GM23248 (cell line): ENCODE measurements at regions not wholly inside any gene's neighbourhood (a gene's known extent, or its start where the extent isn't known, plus 50 kb on each side); places are given as distances from the start of the nearest gene placed in this dataset.

Experiments used
- DNase-seq: peaks from one replicate; pipeline ENCODE4 v3.0.0-alpha.2; 2015
- H2AFZ ChIP-seq: fragments of 200-600 bp; sonication (generic); 2 replicates; pipeline ENCODE4 v1.6.1; 2016; ENCODE audit warnings: antibody characterized with exemption
- H3F3A ChIP-seq: fragments of 200-600 bp; sonication (generic); 2 replicates; pipeline ENCODE4 v1.6.1; 2016; ENCODE audit warnings: mild to moderate bottlenecking, antibody characterized with exemption, mixed run types; ENCODE audit not compliant: insufficient read depth
- H3K27ac ChIP-seq: fragments of 200-600 bp; sonication (generic); 2 replicates; pipeline ENCODE4 v1.5.1; 2016; ENCODE audit warnings: mild to moderate bottlenecking
- H3K27me3 ChIP-seq: fragments of 200-600 bp; sonication (generic); replicated peaks from 2 replicates; pipeline ENCODE4 v1.6.1; 2016; ENCODE audit warnings: mild to moderate bottlenecking; ENCODE audit not compliant: insufficient read depth
- H3K36me3 ChIP-seq: fragments of 200-600 bp; sonication (generic); 2 replicates; pipeline ENCODE4 v1.6.1; 2016; ENCODE audit warnings: low read depth, mild to moderate bottlenecking
- H3K4me1 ChIP-seq: fragments of 200-600 bp; sonication (generic); 2 replicates; pipeline ENCODE4 v1.6.1; 2016; ENCODE audit warnings: mild to moderate bottlenecking; ENCODE audit not compliant: insufficient read depth
- H3K4me2 ChIP-seq: fragments of 200-600 bp; sonication (generic); one replicate; pipeline ENCODE4 v1.6.1; 2016; ENCODE audit warnings: mild to moderate bottlenecking; ENCODE audit not compliant: unreplicated experiment
- H3K4me3 ChIP-seq: fragments of 200-600 bp; sonication (generic); 2 replicates; pipeline ENCODE4 v1.5.1; 2016; ENCODE audit warnings: mild to moderate bottlenecking
- H3K79me2 ChIP-seq: fragments of 200-600 bp; sonication (generic); 2 replicates; pipeline ENCODE4 v1.6.1; 2016; ENCODE audit warnings: mild to moderate bottlenecking; ENCODE audit not compliant: insufficient read depth
- H3K9ac ChIP-seq: fragments of 200-600 bp; sonication (generic); 2 replicates; pipeline ENCODE4 v1.6.1; 2016; ENCODE audit warnings: mild to moderate bottlenecking
- H3K9me2 ChIP-seq: fragments of 200-600 bp; sonication (generic); 2 replicates; pipeline ENCODE4 v1.6.1; 2016; ENCODE audit warnings: mixed run types, mild to moderate bottlenecking, moderate library complexity; ENCODE audit not compliant: insufficient read depth
- H3K9me3 ChIP-seq: fragments of 200-600 bp; sonication (generic); one replicate; pipeline ENCODE4 v1.6.1; 2017; ENCODE audit warnings: low read depth
- H4K20me1 ChIP-seq: fragments of 200-600 bp; sonication (generic); 2 replicates; pipeline ENCODE4 v1.6.0; 2016; ENCODE audit not compliant: insufficient read depth
- EZH2 ChIP-seq: fragments of 200-600 bp; sonication (generic); IDR thresholded peaks from 2 replicates; pipeline ENCODE4 v1.6.1; 2018; ENCODE audit warnings: antibody characterized with exemption, mild to moderate bottlenecking; ENCODE audit not compliant: insufficient read depth, poor library complexity, severe bottlenecking
- EZH2phosphoT487 ChIP-seq: fragments of 200-600 bp; sonication (generic); IDR thresholded peaks from 2 replicates; pipeline ENCODE4 v1.6.1; 2018; ENCODE audit warnings: antibody characterized with exemption, moderate library complexity, mild to moderate bottlenecking, low read depth; ENCODE audit not compliant: insufficient read depth
- WGBS, 2 experiments: methylation state at CpG; one replicate each; pipeline ENCODE4 v1.1.6; 2015 to 2017; ENCODE audit warnings: low lambda C conversion rate in 2 of 2, low coverage in 1 of 2; ENCODE audit errors: missing lambda C conversion rate in 2 of 2; 5-methylcytosine and 5-hydroxymethylcytosine counted together
- in situ Hi-C: fragments of 300-500 bp; cut with MboI; formaldehyde crosslinking; loops from 2 replicates; pipeline ENCODE4 v1.15.0; 2020

GRCh38 chr4:63379750-63380522, 1029.3 kb downstream of the TECRL start:
- DNase-seq: no peak
- no peak overlapping the region for H3K4me2 ChIP-seq
- H3F3A ChIP-seq: no peaks in the 10 kb centered on the region
- in situ Hi-C loops: no loop called here
- no peaks in the 10 kb centered on the region for H3K27me3 ChIP-seq
- no peaks in the 10 kb centered on the region for H3K9me2 ChIP-seq
- H2AFZ ChIP-seq: no peak overlapping the region
- no peaks in the 10 kb centered on the region for H3K4me1 ChIP-seq
- no peaks in the 10 kb centered on the region for H3K36me3 ChIP-seq
- TF ChIP-seq EZH2phosphoT487: no peak
- no peak for TF ChIP-seq EZH2
- H3K4me3 ChIP-seq: no peak overlapping the region
- no peaks in the 10 kb centered on the region for H3K79me2 ChIP-seq
- H3K27ac ChIP-seq: no peak overlapping the region
- no peaks in the 10 kb centered on the region for H4K20me1 ChIP-seq
- H3K9ac ChIP-seq: no peak overlapping the region
- H3K9me3 ChIP-seq: peaks cover 5% of the 10 kb centered on the region
- WGBS, 2 experiments: 25 to 29% methylated on average over 8 of the region's 8 CpGs

GRCh38 chr4:63371001-63371400, 1038.2 kb downstream of the TECRL start:
- H3F3A ChIP-seq: no peaks in the 10 kb centered on the region
- in situ Hi-C loops: no loop called here

GRCh38 chr4:63361628-63362027, 1047.6 kb downstream of the TECRL start:
- in situ Hi-C loops: no loop called here
- Histone ChIP-seq H3F3A (no peaks in the 10 kb centered on the region), H2AFZ (no peak overlapping the region), H3K9ac (no peak overlapping the region), H3K4me1 (no peaks in the 10 kb centered on the region), H3K79me2 (no peaks in the 10 kb centered on the region), H3K27me3 (no peaks in the 10 kb centered on the region), H4K20me1 (no peaks in the 10 kb centered on the region), H3K9me2 (no peaks in the 10 kb centered on the region), H3K9me3 (no peaks in the 10 kb centered on the region), H3K36me3 (no peaks in the 10 kb centered on the region), H3K4me2 (no peak overlapping the region), H3K4me3 (no peak overlapping the region), H3K27ac (no peak overlapping the region)
- WGBS, 2 experiments: 18 to 22% methylated on average over 2 of the region's 2 CpGs
- DNase-seq: no peak
- TF ChIP-seq EZH2 (no peak), EZH2phosphoT487 (no peak)

More at GRCh38 chr4:63371001-63371400, 1038.2 kb downstream of the TECRL start:
- Histone ChIP-seq H3K4me2 (no peak overlapping the region), H3K4me1 (no peaks in the 10 kb centered on the region), H3K27me3 (no peaks in the 10 kb centered on the region), H2AFZ (no peak overlapping the region), H4K20me1 (no peaks in the 10 kb centered on the region), H3K36me3 (no peaks in the 10 kb centered on the region), H3K9ac (no peak overlapping the region), H3K27ac (no peak overlapping the region), H3K79me2 (no peaks in the 10 kb centered on the region), H3K4me3 (no peak overlapping the region), H3K9me3 (no peaks in the 10 kb centered on the region), H3K9me2 (no peaks in the 10 kb centered on the region)
- no peak for DNase-seq
- TF ChIP-seq EZH2: no peak
- TF ChIP-seq EZH2phosphoT487: no peak

- no peak overlapping the region for H2AFZ ChIP-seq
- no peak overlapping the region for H3K27ac ChIP-seq
- no peaks in the 10 kb centered on the region for H3K9me2 ChIP-seq
- no peaks in the 10 kb centered on the region for H3K36me3 ChIP-seq
- H3K79me2 ChIP-seq: no peaks in the 10 kb centered on the region
- no peak overlapping the region for H3K9ac ChIP-seq
- H3K27me3 ChIP-seq: no peaks in the 10 kb centered on the region
- H3K4me2 ChIP-seq: no peak overlapping the region
- 19 to 21% methylated on average over 3 of the region's 3 CpGs for WGBS, 2 experiments
- no peaks in the 10 kb centered on the region for H4K20me1 ChIP-seq
- DNase-seq: no peak
- TF ChIP-seq EZH2phosphoT487: no peak
- H3K9me3 ChIP-seq: no peaks in the 10 kb centered on the region
- no peaks in the 10 kb centered on the region for H3F3A ChIP-seq
- in situ Hi-C loops: no loop called here
- H3K4me3 ChIP-seq: no peak overlapping the region
- no peaks in the 10 kb centered on the region for H3K4me1 ChIP-seq
Measured at GRCh38 chr4:63361066-63361465, 1048.2 kb downstream of the TECRL start.

GRCh38 chr4:63349674-63350025, 1059.6 kb downstream of the TECRL start:
- Histone ChIP-seq H3K27ac (no peak overlapping the region), H4K20me1 (no peaks in the 10 kb centered on the region), H3K4me2 (no peak overlapping the region), H3K79me2 (no peaks in the 10 kb centered on the region), H3K9ac (no peak overlapping the region), H3F3A (no peaks in the 10 kb centered on the region), H3K36me3 (no peaks in the 10 kb centered on the region), H3K4me1 (no peaks in the 10 kb centered on the region), H2AFZ (no peak overlapping the region), H3K9me2 (no peaks in the 10 kb centered on the region), H3K4me3 (no peak overlapping the region), H3K9me3 (no peaks in the 10 kb centered on the region), H3K27me3 (no peaks in the 10 kb centered on the region)
- WGBS, 2 experiments: 83 to 89% methylated on average over 21 of the region's 21 CpGs
- in situ Hi-C loops: no loop called here
- DNase-seq: no peak
- TF ChIP-seq EZH2phosphoT487: no peak
- no peak for TF ChIP-seq EZH2
